Ishikawa (cell line): ENCODE measurements at regions not wholly inside any gene's neighbourhood (a gene's known extent, or its start where the extent isn't known, plus 50 kb on each side); places are given as distances from the start of the nearest gene placed in this dataset.

Source experiments
- CEBPB ChIP-seq: IDR thresholded peaks from 2 replicates; pipeline ENCODE4 v1.6.1; 2012
- CREB1 ChIP-seq: IDR thresholded peaks from 2 replicates; pipeline ENCODE4 v1.6.1; 2012; ENCODE audit warnings: low read depth
- EGR1 ChIP-seq: IDR thresholded peaks from 2 replicates; pipeline ENCODE4 v1.6.1; 2012
- EP300 ChIP-seq: IDR thresholded peaks from 2 replicates; pipeline ENCODE4 v1.6.1; 2012; ENCODE audit warnings: borderline replicate concordance
- FOXM1 ChIP-seq: IDR thresholded peaks from 2 replicates; pipeline ENCODE4 v1.6.1; 2012; ENCODE audit warnings: low read depth, borderline replicate concordance
- REST ChIP-seq: IDR thresholded peaks from 2 replicates; pipeline ENCODE4 v1.6.1; 2012; ENCODE audit warnings: low read depth, mild to moderate bottlenecking
- TAF1 ChIP-seq: IDR thresholded peaks from 2 replicates; pipeline ENCODE4 v1.6.1; 2012; ENCODE audit warnings: low read depth, mild to moderate bottlenecking
- TEAD4 ChIP-seq: IDR thresholded peaks from 2 replicates; pipeline ENCODE4 v1.6.1; 2012
- USF1 ChIP-seq: IDR thresholded peaks from 2 replicates; pipeline ENCODE4 v1.6.1; 2012
- YY1 ChIP-seq: IDR thresholded peaks from 2 replicates; pipeline ENCODE4 v1.6.1; 2012; ENCODE audit warnings: low read depth
- ZBTB7A ChIP-seq: IDR thresholded peaks from 2 replicates; pipeline ENCODE4 v1.6.1; 2012; ENCODE audit warnings: low read depth

- TF ChIP-seq CREB1, result no peak
- TF ChIP-seq YY1, result no peak
- no peak for TF ChIP-seq REST
- TF ChIP-seq FOXM1, result no peak
- TF ChIP-seq ZBTB7A, result no peak
- no peak for TF ChIP-seq TAF1
- no peak for TF ChIP-seq EP300
- no peak for TF ChIP-seq TEAD4
- TF ChIP-seq CEBPB, result no peak
- TF ChIP-seq USF1, result no peak
- TF ChIP-seq EGR1, result no peak
These were observed 214.5 kb downstream of the SNRPN start for GRCh38 chr15:25169318-25169717.
